Smooth muscle cell (in vitro differentiated cells): ENCODE measurements at regions not wholly inside any gene's neighbourhood (a gene's known extent, or its start where the extent isn't known, plus 50 kb on each side); places are given as distances from the start of the nearest gene placed in this dataset.
A peak's percentile ranks its signal among the peaks of the same experiment; 100 is the strongest.

Experiments
- DNase-seq: peaks from one replicate; lab custom pipeline; 2025; ENCODE audit not compliant: unreplicated experiment; lab: John Stamatoyannopoulos, UW
- H2AFZ ChIP-seq: fragments of 200-600 bp; sonication (generic); 2 replicates; pipeline ENCODE4 v1.6.0; 2016; ENCODE audit warnings: antibody characterized with exemption, low read depth, mild to moderate bottlenecking
- H3F3A ChIP-seq: fragments of 200-600 bp; sonication (generic); 2 replicates; pipeline ENCODE4 v1.6.0; 2017; ENCODE audit warnings: antibody characterized with exemption, low read depth
- H3K27ac ChIP-seq: fragments of 200-600 bp; sonication (generic); 2 replicates; pipeline ENCODE4 v1.5.1; 2016; ENCODE audit warnings: low read depth, mild to moderate bottlenecking
- H3K27me3 ChIP-seq: fragments of 200-600 bp; sonication (generic); 2 replicates; pipeline ENCODE4 v1.6.1; 2016; ENCODE audit warnings: low read depth, mild to moderate bottlenecking
- H3K36me3 ChIP-seq: fragments of 200-600 bp; sonication (generic); 2 replicates; pipeline ENCODE4 v1.5.1; 2016; ENCODE audit warnings: low read depth
- H3K4me1 ChIP-seq: fragments of 200-600 bp; sonication (generic); 2 replicates; pipeline ENCODE4 v1.5.1; 2016; ENCODE audit warnings: low read depth
- H3K4me2 ChIP-seq: fragments of 200-600 bp; sonication (generic); 2 replicates; pipeline ENCODE4 v1.6.0; 2016; ENCODE audit warnings: mild to moderate bottlenecking
- H3K4me3 ChIP-seq: fragments of 200-600 bp; sonication (generic); 2 replicates; pipeline ENCODE4 v1.5.1; 2016; ENCODE audit warnings: mild to moderate bottlenecking
- H3K79me2 ChIP-seq: fragments of 200-600 bp; sonication (generic); 2 replicates; pipeline ENCODE4 v1.6.0; 2016; ENCODE audit warnings: low read depth, mild to moderate bottlenecking
- H3K9ac ChIP-seq: fragments of 200-600 bp; sonication (generic); 2 replicates; pipeline ENCODE4 v1.6.0; 2016; ENCODE audit warnings: low read depth
- H3K9me3 ChIP-seq: fragments of 200-600 bp; sonication (generic); replicated peaks from 2 replicates; pipeline ENCODE4 v1.5.1; 2016; ENCODE audit warnings: low read depth
- H4K20me1 ChIP-seq: fragments of 200-600 bp; sonication (generic); 2 replicates; pipeline ENCODE4 v1.6.0; 2016; ENCODE audit warnings: low read depth
- CTCF ChIP-seq: fragments of 200-600 bp; sonication (generic); IDR thresholded peaks from 2 replicates; pipeline ENCODE4 v1.5.1; 2017; ENCODE audit warnings: borderline replicate concordance, mild to moderate bottlenecking, antibody characterized with exemption; ENCODE audit not compliant: insufficient read depth, poor library complexity, severe bottlenecking
- WGBS: methylation state at CpG from one replicate; pipeline ENCODE4 v1.1.7; 2016; ENCODE audit warnings: low lambda C conversion rate; 5-methylcytosine and 5-hydroxymethylcytosine counted together

- Histone ChIP-seq H3F3A (no peaks in the 10 kb centered on the region), H3K4me1 (no peaks in the 10 kb centered on the region)
- TF ChIP-seq CTCF: no peak
These were observed 519.2 kb upstream of the DIPK2B start for GRCh38 chrX:45719751-45720501.

GRCh38 chrX:45718676-45719075 lies 518.0 kb upstream of the DIPK2B start:
- Histone ChIP-seq H3K27me3 (no peaks in the 10 kb centered on the region), H3K9ac (no peak overlapping the region), H3K36me3 (no peaks in the 10 kb centered on the region), H2AFZ (no peak overlapping the region), H3K4me2 (no peak overlapping the region), H4K20me1 (no peaks in the 10 kb centered on the region), H3K27ac (no peak overlapping the region), H3K4me3 (no peak overlapping the region), H3K4me1 (no peaks in the 10 kb centered on the region), H3K9me3 (no peaks in the 10 kb centered on the region), H3K79me2 (no peaks in the 10 kb centered on the region), H3F3A (no peaks in the 10 kb centered on the region)
- no peak for TF ChIP-seq CTCF
- no peak for DNase-seq
- 66% methylated on average over 1 of the region's 1 CpG for WGBS

More at GRCh38 chrX:45719751-45720501, 519.2 kb upstream of the DIPK2B start:
- WGBS: 65% methylated on average over 4 of the region's 4 CpGs
- Histone ChIP-seq H3K4me2 (no peak overlapping the region), H3K36me3 (no peaks in the 10 kb centered on the region), H3K4me3 (no peak overlapping the region), H4K20me1 (no peaks in the 10 kb centered on the region), H3K79me2 (no peaks in the 10 kb centered on the region), H3K9me3 (no peaks in the 10 kb centered on the region), H3K27ac (no peak overlapping the region), H3K27me3 (no peaks in the 10 kb centered on the region), H2AFZ (no peak overlapping the region), H3K9ac (no peak overlapping the region)
- no peak for DNase-seq

GRCh38 chrX:45716750-45717149 lies 516.1 kb upstream of the DIPK2B start:
- H3K9me3 ChIP-seq: no peaks in the 10 kb centered on the region
- H3K79me2 ChIP-seq: no peaks in the 10 kb centered on the region
- no peaks in the 10 kb centered on the region for H3K27me3 ChIP-seq
- H3K9ac ChIP-seq: no peak overlapping the region
- 68% methylated on average over 3 of the region's 3 CpGs for WGBS
- TF ChIP-seq CTCF: no peak
- DNase-seq: no peak
- H3F3A ChIP-seq: no peaks in the 10 kb centered on the region
- no peaks in the 10 kb centered on the region for H3K36me3 ChIP-seq
- H3K4me1 ChIP-seq: no peaks in the 10 kb centered on the region
- no peak overlapping the region for H3K4me2 ChIP-seq
- H3K4me3 ChIP-seq: no peak overlapping the region
- H4K20me1 ChIP-seq: no peaks in the 10 kb centered on the region
- no peak overlapping the region for H2AFZ ChIP-seq
- no peak overlapping the region for H3K27ac ChIP-seq

- WGBS: 69% methylated on average over 1 of the region's 1 CpG
- Histone ChIP-seq H4K20me1 (no peaks in the 10 kb centered on the region), H3F3A (no peaks in the 10 kb centered on the region), H3K4me2 (no peak overlapping the region), H3K27me3 (no peaks in the 10 kb centered on the region), H3K9me3 (no peaks in the 10 kb centered on the region), H3K27ac (peak overlapping the region; percentile 46), H3K36me3 (no peaks in the 10 kb centered on the region), H3K9ac (no peak overlapping the region), H3K4me3 (no peak overlapping the region), H3K4me1 (no peaks in the 10 kb centered on the region), H3K79me2 (no peaks in the 10 kb centered on the region), H2AFZ (no peak overlapping the region)
- TF ChIP-seq CTCF: no peak
- DNase-seq: no peak
These were observed 515.1 kb upstream of the DIPK2B start for GRCh38 chrX:45715748-45716147.
